ENCODE measurements at regions not wholly inside any gene's neighbourhood (a gene's known extent, or its start where the extent isn't known, plus 50 kb on each side); places are given as distances from the start of the nearest gene placed in this dataset.

DNA sequence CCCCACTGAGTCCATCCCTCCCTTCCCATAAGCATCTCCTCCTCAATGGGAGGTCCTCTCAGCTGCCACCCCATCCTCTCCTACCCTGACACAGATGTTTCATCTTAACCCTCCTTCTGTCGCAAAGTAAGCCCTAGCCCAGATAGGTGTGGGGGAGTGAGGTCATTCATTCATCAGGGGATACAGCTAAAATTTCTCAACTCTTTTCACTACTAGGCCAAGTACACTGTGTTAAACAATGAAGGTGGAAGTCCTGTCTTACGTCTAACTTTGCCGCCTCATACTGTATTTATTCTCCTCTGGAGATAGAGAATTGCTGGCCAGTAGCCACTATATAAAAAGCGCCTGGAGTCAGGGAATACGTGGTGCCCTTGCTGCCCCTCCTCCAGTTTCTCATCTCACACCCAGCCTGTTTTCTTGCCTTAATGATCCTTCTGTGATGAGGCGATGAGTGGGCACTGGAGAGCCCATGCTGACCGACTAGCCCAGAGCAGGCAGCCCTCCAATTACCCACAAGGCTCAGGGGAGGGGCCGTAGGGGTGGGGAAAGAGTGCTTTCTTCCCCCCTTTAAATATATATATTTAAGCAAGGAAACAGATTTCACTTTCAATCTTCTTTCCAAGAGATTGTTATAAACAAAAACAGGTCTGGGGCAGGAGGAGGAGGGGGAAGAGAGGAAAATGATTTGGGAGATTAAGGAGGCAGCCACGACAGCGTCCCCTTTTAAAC is 149.5 kb downstream of the PJA1 start:
- intact Hi-C loops (cut with DNase I): no loop called here
- DNase-seq: peak in 1 of 42 donors; percentile 1

DNA sequence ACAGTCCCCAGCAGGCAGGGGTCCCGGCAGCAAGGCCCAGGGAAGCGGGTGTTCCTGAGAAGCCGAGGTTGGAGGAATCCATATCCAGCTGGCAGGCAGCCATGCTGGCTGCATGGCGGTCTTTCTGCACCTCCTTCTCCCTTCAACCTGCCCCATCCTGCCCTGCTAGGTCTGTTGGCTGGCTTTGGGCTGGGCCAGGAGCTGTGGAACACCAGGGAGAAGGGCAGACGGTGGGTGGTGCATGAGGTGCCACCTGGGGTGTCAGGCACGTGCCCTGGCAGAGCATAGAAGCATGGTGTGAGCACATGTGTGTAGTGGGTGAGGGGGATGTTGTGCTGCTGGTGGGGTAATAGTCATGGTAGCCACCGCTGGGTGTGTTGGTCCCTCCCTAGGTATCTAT is 150.1 kb downstream of the PJA1 start:
- DNase-seq: peak in 2 of 42 donors; percentile 6 to 13

DNA sequence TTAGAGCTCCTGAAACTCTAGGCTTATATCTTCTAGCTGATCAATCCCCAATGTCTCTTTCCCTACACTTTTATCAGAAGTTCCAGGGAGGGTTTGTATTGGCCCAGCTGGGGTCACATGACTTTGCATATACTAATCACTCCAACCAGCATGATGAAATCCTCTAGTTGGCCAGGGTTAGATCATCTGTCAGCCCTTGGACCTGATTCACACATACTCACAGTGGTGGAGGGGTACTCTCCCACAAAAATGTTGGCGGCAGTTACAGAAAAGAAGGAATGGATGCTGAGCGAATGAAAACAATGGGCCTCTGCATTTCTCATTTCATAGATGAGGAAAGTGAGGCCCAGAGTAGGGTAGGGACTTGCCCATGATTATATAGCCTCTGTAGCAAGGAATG is 151.1 kb downstream of the PJA1 start:
- no peak for DNase-seq
- intact Hi-C loops (cut with DNase I): no loop called here

More for the DNA sequence above, 150.1 kb downstream of the PJA1 start:
- intact Hi-C loops (cut with DNase I): no loop called here

DNA sequence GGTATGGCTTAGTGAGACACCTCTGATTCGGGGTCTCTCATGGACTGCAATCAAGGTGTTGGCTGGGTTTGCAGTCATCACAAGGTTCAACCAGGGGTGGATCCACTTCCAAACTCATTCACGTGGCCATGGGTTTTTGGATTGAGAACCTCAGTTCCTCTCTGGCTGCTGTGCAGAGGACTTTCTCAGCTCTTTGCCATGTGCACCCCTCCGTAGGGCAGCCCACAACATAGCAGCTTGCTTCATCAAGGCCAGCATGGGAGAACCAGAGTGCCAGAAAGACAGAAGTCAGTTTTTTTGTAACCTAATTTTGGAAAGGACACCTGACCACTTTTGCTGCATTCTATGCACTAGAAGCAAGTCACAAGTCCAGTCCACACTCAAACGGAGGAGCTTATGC is 154.9 kb downstream of the PJA1 start:
- intact Hi-C loops (cut with DNase I): no loop called here
- DNase-seq: peak in 1 of 42 donors; percentile 1

DNA sequence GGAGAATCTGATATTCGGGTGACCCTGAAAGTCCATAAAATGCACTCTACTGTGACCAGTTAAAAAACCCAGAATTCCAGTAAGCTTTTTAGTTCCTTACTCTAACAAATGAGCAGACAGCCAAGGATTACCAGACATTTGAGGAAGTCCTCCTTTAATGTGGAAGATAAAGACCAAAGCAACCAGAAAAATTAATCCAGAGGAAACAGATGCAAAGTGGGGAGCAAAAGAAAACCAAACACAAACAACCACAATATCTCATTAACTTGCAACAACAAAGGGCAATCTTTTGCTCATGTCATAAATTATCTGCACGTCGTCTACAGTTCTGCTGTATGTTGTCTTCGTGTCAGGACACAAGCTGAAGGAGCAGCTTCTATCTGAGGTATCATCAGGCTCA is 164.4 kb downstream of the PJA1 start:
- DNase-seq: no peak
- intact Hi-C loops (cut with DNase I): no loop called here

DNA sequence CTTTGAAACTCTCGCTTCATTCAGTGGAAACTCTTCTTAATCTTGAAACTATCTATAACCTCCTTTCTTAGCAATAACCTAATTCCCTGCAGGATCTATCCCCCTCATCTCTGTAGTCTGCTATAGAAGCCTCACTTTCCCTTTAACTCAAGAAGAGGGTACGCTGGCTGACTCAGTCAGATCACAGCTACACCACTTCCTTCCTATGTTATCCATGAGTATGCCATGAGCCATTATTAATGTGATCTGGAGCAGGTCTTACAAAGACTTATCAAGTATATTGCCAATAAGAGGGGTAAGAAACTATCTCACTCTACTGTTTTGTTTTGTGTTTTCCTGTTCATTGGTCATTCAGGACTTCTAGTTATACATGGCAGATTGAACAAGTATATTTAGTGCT is 165.3 kb downstream of the PJA1 start:
- DNase-seq: no peak
- intact Hi-C loops (cut with DNase I): no loop called here

DNA sequence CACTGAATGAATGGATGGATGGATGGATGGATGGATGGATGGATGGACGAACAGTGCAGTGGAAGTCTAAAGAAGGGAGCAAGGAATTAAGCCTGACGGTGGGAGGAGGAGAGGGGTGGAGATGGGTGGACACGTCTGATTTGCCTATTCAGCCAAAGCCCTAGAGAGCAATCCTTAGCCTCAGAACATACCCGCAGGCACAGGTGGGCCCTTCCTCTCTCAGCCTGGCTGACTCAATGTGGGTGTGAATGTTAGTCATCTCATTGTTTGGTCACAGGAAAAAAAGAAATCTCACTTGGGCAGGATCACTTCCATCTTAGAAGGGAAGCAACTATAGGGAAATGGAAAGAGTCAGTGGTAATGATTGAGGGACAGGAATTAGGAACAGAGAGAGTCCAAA is 165.9 kb downstream of the PJA1 start:
- DNase-seq: no peak
- intact Hi-C loops (cut with DNase I): no loop called here

DNA sequence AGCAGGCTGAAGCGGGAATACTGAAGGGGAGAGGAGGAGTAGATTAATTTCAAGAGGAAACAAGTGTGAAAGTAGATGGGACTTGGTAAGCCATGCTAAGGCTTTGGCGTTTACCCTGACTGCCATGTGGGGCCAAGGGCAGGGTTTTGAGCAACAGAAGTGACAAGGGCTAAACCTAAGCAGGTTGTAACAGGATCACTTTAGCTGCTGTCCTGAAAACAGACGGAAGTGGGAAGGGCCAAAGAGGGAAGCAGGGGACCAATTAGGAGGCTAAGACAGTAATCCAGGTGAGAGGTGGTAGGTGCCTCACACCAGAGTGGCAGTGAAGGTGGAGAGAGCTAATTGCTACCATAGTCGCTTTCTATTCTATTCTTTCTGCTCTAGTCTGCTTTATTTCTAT is 166.5 kb downstream of the PJA1 start:
- DNase-seq: no peak
- intact Hi-C loops (cut with DNase I): no loop called here

DNA sequence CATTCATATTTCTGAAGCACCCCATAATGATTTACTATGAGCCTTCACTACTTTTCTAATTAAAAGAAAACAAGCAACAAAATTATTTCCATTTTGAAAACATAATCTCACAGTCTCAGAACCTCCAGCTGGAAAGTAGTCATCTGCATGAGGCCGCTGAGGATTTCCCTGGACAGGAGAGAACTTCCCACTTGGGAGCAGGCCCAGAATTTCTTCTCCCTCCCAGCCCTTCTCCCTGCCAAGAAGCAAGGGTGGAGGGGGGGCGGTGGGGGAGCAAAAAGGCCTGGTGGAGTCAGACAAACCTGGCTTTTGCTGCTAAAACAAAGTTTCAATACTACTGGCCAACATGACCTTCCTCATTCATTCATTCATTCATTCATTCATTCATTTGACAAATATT is 167.3 kb downstream of the PJA1 start:
- peak in 5 of 42 donors; percentile 8 to 44 (median 21) for DNase-seq
- intact Hi-C loops (cut with DNase I): no loop called here

DNA sequence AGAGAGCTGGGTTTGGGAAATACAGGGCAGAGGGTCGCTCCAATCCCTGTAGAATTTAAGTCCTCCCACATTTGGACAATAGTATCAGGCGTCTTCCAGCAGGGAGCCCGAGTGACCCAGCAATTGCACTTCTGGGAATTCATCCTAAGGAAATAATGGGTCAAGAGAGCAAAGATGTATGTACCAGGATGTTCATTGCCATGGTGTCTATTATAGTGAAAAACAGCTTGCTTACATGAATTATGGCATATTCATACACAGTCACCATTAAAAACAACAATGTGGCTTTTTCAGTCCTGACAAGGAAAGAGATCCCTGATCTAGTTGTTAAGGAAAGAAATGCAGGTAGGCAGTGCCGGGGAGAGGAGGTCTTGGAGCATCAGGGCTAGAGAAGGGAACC is 167.7 kb downstream of the PJA1 start:
- intact Hi-C loops (cut with DNase I): no loop called here
- no peak for DNase-seq

DNA sequence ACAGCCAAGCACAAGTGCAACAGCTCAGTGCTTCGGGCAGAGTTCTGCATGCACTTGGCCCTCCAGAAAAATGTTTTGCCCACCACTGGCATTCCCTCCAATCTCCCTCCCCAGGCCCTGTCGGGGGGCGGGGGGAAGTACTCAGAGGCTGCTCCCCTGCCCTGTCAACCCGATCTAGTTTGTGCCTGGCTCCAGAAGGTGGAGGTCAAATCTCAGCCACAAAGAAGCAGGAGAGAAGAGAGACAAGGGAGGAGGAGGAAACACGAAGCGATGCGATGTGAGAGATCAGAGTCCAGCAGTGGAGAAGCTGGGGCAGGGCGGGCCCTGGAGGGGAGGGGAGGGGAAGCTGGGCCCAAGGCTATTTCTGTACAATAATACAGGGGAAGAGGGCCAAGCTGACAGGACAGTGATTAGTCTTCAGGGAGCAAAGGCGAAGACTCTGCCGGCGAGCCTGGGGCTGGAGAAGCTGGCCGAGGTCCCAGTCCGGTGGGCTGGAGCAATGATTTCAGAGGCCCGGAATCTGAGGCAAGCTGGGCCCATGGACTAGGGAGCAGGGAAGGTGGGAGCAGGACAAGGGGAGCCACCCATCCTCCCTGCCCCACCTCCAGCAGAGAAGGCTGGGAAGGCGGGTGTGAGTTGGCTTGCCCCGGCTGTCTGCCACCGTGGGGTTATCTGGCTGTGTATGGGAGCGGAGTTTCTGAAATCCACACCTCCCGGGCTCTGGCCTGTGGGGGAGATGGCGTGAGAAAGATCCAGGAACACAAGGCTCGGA is 167.1 kb downstream of the EFNB1 start:
- intact Hi-C loops (cut with DNase I): no loop called here
- no peak for DNase-seq

DNA sequence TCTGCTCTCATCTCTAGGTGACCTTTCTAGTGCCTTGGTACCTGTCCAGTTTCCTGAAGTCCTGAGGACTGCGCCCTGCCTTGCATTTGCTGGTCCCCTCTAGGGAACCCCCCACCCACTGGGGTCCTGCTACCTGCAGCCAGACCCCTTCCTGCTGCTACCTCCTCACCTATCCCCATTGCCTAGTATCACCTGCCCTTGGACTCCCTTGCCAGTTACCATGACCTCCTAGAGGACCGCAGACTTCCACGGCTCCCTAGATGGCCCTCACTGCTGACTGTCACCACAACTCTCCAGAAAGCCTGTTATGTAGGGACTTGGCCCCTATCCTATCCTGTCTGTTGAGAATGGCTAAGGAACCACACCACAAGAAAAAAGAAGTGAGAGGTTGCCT is 166.6 kb downstream of the EFNB1 start:
- DNase-seq: no peak
- intact Hi-C loops (cut with DNase I): no loop called here

DNA sequence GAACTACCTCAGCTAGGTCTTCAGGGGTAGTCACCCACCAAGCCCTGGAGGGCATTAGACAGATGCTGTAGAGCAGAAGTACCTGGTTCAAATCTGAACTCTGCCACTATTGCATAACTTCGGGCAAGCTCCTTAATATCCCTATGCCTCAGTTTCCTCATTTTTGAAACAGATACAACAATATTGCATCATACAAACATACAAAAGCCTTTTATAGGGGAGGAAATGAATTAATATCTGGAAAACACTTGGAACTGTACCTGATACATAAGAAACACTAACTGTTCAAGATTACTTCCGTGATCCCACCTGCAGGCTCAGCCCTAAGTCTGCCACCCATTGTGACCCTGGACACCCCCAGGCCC is 166.1 kb downstream of the EFNB1 start:
- intact Hi-C loops (cut with DNase I): no loop called here
- no peak for DNase-seq

DNA sequence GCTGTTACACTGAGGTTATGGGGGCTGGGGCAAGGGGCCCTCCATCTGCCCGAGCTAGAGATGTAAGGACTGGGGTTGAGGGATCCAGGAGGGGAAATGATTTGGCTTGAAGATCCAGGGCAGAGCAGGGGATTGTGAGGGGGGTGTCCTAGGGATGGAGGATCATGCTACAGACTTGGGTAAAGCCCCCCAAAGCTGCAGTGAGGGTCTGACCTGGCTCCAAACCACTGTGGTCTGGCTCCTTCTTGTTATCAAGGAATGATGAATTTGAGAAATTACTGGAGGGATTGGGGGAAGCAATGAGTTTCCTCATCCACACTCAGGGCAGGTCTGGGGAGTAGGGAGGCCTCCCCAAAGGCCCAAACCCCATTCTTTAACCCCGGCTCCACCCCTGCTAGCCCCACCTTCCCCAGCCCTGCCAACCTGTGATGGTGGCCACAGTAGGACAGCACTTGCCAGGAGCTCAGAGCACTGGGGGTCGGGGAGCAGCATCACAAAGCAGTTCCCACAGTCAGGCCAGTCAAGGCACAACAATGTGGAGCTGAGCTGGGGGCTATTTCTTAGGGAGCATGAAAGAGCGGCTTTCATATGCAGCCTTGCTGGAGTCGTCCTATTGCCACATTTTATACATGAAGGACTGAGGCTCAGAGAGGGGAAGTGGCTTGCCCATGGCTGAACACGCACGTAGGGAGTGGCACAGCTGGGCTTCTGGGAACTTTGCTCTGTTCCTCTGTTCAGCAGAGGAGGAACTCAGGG is 165.5 kb downstream of the EFNB1 start:
- intact Hi-C loops (cut with DNase I): no loop called here
- peak in 3 of 42 donors; percentile 4 to 18 (median 5) for DNase-seq

DNA sequence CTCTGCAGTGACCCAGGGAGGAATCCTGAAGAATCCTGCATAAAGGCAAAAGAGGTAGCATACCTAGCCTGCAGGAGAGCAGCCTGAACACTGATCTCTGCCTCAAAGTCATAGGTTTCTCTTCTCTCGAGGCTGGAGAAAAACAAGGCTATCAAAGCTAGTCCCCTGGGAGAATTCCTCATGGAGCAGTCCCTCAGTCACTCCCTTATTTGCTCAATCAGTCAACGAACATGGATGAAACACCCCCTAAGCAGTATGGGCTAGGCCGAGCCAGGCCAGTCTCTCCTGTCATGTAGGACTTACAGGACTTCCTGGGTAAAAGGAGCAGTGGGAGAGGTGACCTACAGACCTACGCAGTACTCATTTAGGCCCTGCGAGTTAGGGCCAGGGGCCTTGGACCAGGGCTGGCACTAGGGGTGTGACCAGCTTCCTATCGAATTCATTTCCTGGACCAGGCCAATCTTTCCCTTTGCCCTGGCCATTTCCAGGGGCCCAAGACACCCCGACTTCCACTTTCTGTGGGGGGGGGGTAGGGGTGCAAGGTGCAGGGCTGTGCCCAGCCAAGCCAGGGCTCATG is 164.1 kb downstream of the EFNB1 start:
- intact Hi-C loops (cut with DNase I): no loop called here

DNA sequence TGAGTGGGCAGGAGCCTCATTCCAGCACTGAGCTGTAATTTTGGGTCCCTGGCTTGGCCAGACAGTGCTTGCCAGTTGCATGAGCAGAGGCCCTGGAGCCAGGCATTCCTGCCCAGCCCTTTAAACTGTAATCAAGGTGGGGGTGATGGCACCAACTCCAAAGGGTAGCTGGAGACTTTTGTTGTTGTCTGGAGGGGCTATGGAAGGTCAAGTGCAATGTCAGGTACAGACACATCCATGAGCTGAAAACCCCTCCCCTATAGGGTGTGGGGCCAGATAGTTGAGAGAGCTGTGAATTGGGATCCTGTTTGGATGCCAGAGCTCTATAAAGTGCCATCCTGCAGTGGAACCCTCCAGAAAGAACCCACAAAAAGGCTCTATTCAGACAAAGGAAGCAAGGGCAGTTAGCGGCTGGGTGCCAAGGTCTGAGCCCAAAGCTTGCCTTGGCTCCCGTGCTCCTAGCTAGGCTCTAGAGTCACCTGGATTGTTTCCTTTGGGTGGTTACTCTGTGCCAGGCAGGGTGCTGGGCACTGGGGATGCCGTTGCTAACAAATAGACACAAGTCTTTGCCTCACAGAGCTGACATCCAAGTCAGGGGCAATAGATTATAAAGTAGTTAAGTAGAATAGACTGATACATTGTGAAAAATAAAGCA is 163.0 kb downstream of the EFNB1 start:
- intact Hi-C loops (cut with DNase I): no loop called here
- no peak for DNase-seq

More for the DNA sequence above, 164.1 kb downstream of the EFNB1 start:
- no peak for DNase-seq

DNA sequence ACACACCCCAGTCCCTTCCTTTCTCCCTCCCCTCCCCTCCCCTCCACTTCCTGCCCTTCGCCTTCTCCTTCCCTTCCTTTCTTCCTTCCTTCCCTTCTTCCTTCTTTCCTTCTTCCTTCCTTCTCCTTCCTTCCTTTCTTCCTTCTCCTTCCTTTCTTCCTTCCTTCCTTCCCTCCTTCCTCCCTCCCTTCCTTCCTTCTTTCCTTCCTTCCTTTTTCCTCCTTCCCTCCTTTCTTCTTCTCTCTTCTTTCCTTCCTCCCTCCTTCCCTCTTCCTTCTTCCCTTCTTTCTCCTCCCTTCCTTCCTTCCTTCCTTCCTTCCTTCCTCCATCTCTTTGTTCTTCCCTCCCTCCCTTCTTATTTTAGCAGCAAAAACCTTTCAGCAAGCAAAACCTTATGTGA is 162.1 kb downstream of the EFNB1 start:
- no peak for DNase-seq
- intact Hi-C loops (cut with DNase I): no loop called here

DNA sequence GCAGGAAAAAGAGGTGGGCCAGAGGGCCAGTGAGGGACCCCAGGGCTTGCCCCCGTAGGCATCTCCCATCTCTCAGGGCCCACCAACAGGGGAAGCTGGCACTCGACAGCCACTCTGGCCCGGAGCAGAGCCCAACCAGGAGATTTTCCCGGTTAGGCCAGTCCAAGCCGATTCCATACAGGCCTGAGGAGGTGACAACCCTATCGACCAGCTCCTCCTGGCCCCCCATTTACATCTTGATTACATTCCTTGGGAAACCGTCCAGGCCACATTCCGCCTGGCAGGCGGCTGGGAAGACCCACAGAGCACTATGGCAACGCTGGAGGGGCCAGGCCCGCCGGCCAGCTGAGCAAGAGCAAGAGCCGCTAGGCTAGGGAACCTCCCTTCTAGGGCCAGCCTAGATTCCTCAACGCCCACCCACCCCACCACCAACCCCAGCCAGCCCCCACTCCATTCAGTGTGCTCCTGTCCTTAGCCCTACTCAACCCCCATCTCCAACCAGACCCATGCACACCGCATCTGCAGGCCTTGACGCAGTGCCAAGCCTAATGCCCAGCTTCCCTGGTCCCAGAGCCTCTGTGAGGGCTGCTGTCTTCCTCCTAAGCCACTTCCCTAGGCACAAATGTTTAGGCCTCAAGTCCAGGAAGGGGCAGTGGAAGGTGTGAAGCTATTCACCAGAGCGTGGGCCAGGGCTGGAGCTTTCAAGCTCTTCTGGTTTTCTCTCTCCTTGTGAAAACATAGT is 161.2 kb downstream of the EFNB1 start:
- no peak for DNase-seq
- intact Hi-C loops (cut with DNase I): no loop called here

DNA sequence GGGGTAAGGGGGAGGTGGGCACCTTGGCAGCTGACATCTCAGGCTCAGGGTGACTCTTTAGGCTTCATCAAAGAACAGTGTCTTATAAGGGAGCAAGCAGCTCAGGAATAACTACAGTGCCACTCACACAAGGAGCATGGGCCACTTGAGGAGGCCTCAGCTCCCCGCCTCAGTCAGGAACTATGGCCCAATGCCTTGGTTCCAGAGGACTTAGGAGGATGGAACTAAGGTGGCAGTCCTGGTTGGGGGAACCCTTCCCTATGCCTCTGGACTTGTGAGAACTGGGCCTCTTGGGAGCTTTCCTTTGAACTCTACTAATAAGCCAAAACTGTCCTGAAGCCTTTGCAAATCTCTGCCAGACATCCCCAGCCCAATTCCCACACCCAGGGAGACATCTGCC is 160.6 kb downstream of the EFNB1 start:
- no peak for DNase-seq
- intact Hi-C loops (cut with DNase I): no loop called here

All from head of caudate nucleus (tissue), 42 donors.